HG02938 (cell line): ENCODE measurements at regions not wholly inside any gene's neighbourhood (a gene's known extent, or its start where the extent isn't known, plus 50 kb on each side); places are given as distances from the start of the nearest gene placed in this dataset.
"Not testable (repeated sequence)": the region's sequence is repeated elsewhere in the genome, so short reads cannot be mapped to it uniquely, and the experiment has no call there.

Source experiments
- ATAC-seq: cut with Tn5 transposase; IDR thresholded peaks from one replicate; pipeline ENCODE4 v1.9.1; 2021; ENCODE audit warnings: mild to moderate bottlenecking, moderate library complexity; ENCODE audit not compliant: unreplicated experiment

GRCh38 chr16:60077861-60078260 is 1343.7 kb upstream of the GOT2 start:
- ATAC-seq = no peak

- no peak for ATAC-seq
These were observed 1340.3 kb upstream of the GOT2 start for GRCh38 chr16:60074378-60074777.

GRCh38 chr16:60073376-60073775 is 1339.3 kb upstream of the GOT2 start:
- no peak for ATAC-seq

GRCh38 chr16:60064026-60064425 is 1329.9 kb upstream of the GOT2 start:
- no peak for ATAC-seq

GRCh38 chr16:60061396-60061795 is 1327.3 kb upstream of the GOT2 start:
- ATAC-seq = no peak

- ATAC-seq = no peak
These were observed 1326.6 kb upstream of the GOT2 start for GRCh38 chr16:60060731-60061130.

- no peak for ATAC-seq
These were observed 1325.0 kb upstream of the GOT2 start for GRCh38 chr16:60059141-60059540.

GRCh38 chr16:60041671-60042070 is 1307.6 kb upstream of the GOT2 start:
- ATAC-seq = no peak

GRCh38 chr16:60031740-60032139 is 1297.6 kb upstream of the GOT2 start:
- no peak for ATAC-seq

- no peak for ATAC-seq
These were observed 1293.2 kb upstream of the GOT2 start for GRCh38 chr16:60027351-60027750.

GRCh38 chr16:60013076-60013475 is 1279.0 kb upstream of the GOT2 start:
- no peak for ATAC-seq

- no peak for ATAC-seq
These were observed 1267.4 kb upstream of the GOT2 start for GRCh38 chr16:60001523-60001922.

- no peak for ATAC-seq
These were observed 1263.6 kb upstream of the GOT2 start for GRCh38 chr16:59997706-59998105.

GRCh38 chr16:59993101-59993500 is 1259.0 kb upstream of the GOT2 start:
- no peak for ATAC-seq

GRCh38 chr16:59991171-59991570 is 1257.1 kb upstream of the GOT2 start:
- ATAC-seq = no peak

GRCh38 chr16:59988591-59988990 is 1254.5 kb upstream of the GOT2 start:
- no peak for ATAC-seq

- ATAC-seq = no peak
These were observed 1241.8 kb upstream of the GOT2 start for GRCh38 chr16:59975953-59976352.

- ATAC-seq = no peak
These were observed 1239.8 kb upstream of the GOT2 start for GRCh38 chr16:59973966-59974365.

GRCh38 chr16:59971264-59971663 is 1237.1 kb upstream of the GOT2 start:
- ATAC-seq = no peak

- ATAC-seq = no peak
These were observed 1230.3 kb upstream of the GOT2 start for GRCh38 chr16:59964232-59964924.

- no peak for ATAC-seq
These were observed 1225.2 kb upstream of the GOT2 start for GRCh38 chr16:59959311-59959710.

- ATAC-seq = no peak
These were observed 1216.3 kb upstream of the GOT2 start for GRCh38 chr16:59950431-59950830.

- ATAC-seq = not testable (repeated sequence)
These were observed 1209.9 kb upstream of the GOT2 start for GRCh38 chr16:59944041-59944440.
